ENCODE measurements at regions not wholly inside any gene's neighbourhood (a gene's known extent, or its start where the extent isn't known, plus 50 kb on each side); places are given as distances from the start of the nearest gene placed in this dataset.

- DNase-seq (ENCODE audit: low spot score in 2 of 2) (no peak), ATAC-seq (no peak)
- Mint-ChIP-seq H3K36me3 (no peaks in the 10 kb centered on the region), H3K9me3 (peaks cover 4 to 14% of the 10 kb centered on the region in 2 donors), H3K27ac (no peak overlapping the region)
Observed at GRCh38 chr2:22560021-22560420, 825.0 kb upstream of the KLHL29 start.

GRCh38 chr2:22579341-22579740 is 805.6 kb upstream of the KLHL29 start:
- Mint-ChIP-seq H3K9me3 (peaks cover 26 to 27% of the 10 kb centered on the region in 2 donors), H3K27ac (no peak overlapping the region), H3K36me3 (peaks cover 9 to 14% of the 10 kb centered on the region in 2 donors)
- no peak for ATAC-seq
- DNase-seq (ENCODE audit: low spot score in 2 of 2): no peak

- H3K27ac Mint-ChIP-seq: no peak overlapping the region
- no peak for DNase-seq (ENCODE audit: low spot score in 2 of 2)
- no peak for ATAC-seq
- peaks cover 25 to 27% of the 10 kb centered on the region in 2 donors for H3K9me3 Mint-ChIP-seq
- H3K36me3 Mint-ChIP-seq: peaks cover 9 to 14% of the 10 kb centered on the region in 2 donors
Observed at GRCh38 chr2:22582107-22582506, 802.9 kb upstream of the KLHL29 start.

GRCh38 chr2:22596306-22596705 is 788.7 kb upstream of the KLHL29 start:
- no peak for DNase-seq (ENCODE audit: low spot score in 2 of 2)
- Mint-ChIP-seq H3K27ac (no peak overlapping the region), H3K36me3 (peaks cover 0 to 7% of the 10 kb centered on the region in 2 donors), H3K9me3 (peaks cover 8 to 19% of the 10 kb centered on the region in 2 donors)
- ATAC-seq: no peak

- no peak for ATAC-seq
- no peak for DNase-seq (ENCODE audit: low spot score in 2 of 2)
- Mint-ChIP-seq H3K27ac (no peak overlapping the region), H3K9me3 (peaks cover 0 to 5% of the 10 kb centered on the region in 2 donors), H3K36me3 (no peaks in the 10 kb centered on the region)
Observed at GRCh38 chr2:22600156-22600555, 784.8 kb upstream of the KLHL29 start.

- ATAC-seq (no peak), DNase-seq (ENCODE audit: low spot score in 2 of 2) (no peak)
- H3K36me3 Mint-ChIP-seq: no peaks in the 10 kb centered on the region
- no peak overlapping the region for H3K27ac Mint-ChIP-seq
- H3K9me3 Mint-ChIP-seq: peaks cover 0 to 5% of the 10 kb centered on the region in 2 donors
Observed at GRCh38 chr2:22600999-22601398, 784.0 kb upstream of the KLHL29 start.

- Mint-ChIP-seq H3K9me3 (peaks cover 0 to under 1% of the 10 kb centered on the region in 2 donors), H3K36me3 (no peaks in the 10 kb centered on the region), H3K27ac (no peak overlapping the region)
- ATAC-seq (no peak), DNase-seq (ENCODE audit: low spot score in 2 of 2) (no peak)
Observed at GRCh38 chr2:22604136-22604535, 780.8 kb upstream of the KLHL29 start.

- H3K9me3 Mint-ChIP-seq: peaks cover 13 to 19% of the 10 kb centered on the region in 2 donors
- H3K27ac Mint-ChIP-seq: no peak overlapping the region
- no peak for ATAC-seq
- DNase-seq (ENCODE audit: low spot score in 2 of 2): no peak
- H3K36me3 Mint-ChIP-seq: no peaks in the 10 kb centered on the region
Observed at GRCh38 chr2:22616031-22616430, 768.9 kb upstream of the KLHL29 start.

GRCh38 chr2:22623620-22624019 is 761.4 kb upstream of the KLHL29 start:
- ATAC-seq: no peak
- Mint-ChIP-seq H3K27ac (no peak overlapping the region), H3K9me3 (peaks cover 10 to 11% of the 10 kb centered on the region in 2 donors), H3K36me3 (no peaks in the 10 kb centered on the region)
- no peak for DNase-seq (ENCODE audit: low spot score in 2 of 2)

GRCh38 chr2:22626621-22627020 is 758.4 kb upstream of the KLHL29 start:
- ATAC-seq: no peak
- H3K27ac Mint-ChIP-seq: no peak overlapping the region
- no peaks in the 10 kb centered on the region for H3K36me3 Mint-ChIP-seq
- DNase-seq (ENCODE audit: low spot score in 2 of 2): no peak
- H3K9me3 Mint-ChIP-seq: peaks cover 15 to 16% of the 10 kb centered on the region in 2 donors

- H3K9me3 Mint-ChIP-seq: peaks cover 16% of the 10 kb centered on the region in 2 donors
- H3K27ac Mint-ChIP-seq: no peak overlapping the region
- ATAC-seq: no peak
- no peak for DNase-seq (ENCODE audit: low spot score in 2 of 2)
- no peaks in the 10 kb centered on the region for H3K36me3 Mint-ChIP-seq
Observed at GRCh38 chr2:22628221-22628620, 756.8 kb upstream of the KLHL29 start.

GRCh38 chr2:22628906-22629305 is 756.1 kb upstream of the KLHL29 start:
- Mint-ChIP-seq H3K36me3 (no peaks in the 10 kb centered on the region), H3K27ac (no peak overlapping the region), H3K9me3 (peaks cover 16% of the 10 kb centered on the region in 2 donors)
- ATAC-seq (no peak), DNase-seq (ENCODE audit: low spot score in 2 of 2) (no peak)

GRCh38 chr2:22634167-22634566 is 750.8 kb upstream of the KLHL29 start:
- no peaks in the 10 kb centered on the region for H3K36me3 Mint-ChIP-seq
- H3K9me3 Mint-ChIP-seq: peaks cover 6 to 14% of the 10 kb centered on the region in 2 donors
- no peak overlapping the region for H3K27ac Mint-ChIP-seq
- DNase-seq (ENCODE audit: low spot score in 2 of 2): no peak
- ATAC-seq: no peak

GRCh38 chr2:22656426-22656825 is 728.6 kb upstream of the KLHL29 start:
- no peaks in the 10 kb centered on the region for H3K36me3 Mint-ChIP-seq
- DNase-seq (ENCODE audit: low spot score in 2 of 2) (no peak), ATAC-seq (no peak)
- H3K27ac Mint-ChIP-seq: no peak overlapping the region
- peaks cover 9 to 11% of the 10 kb centered on the region in 2 donors for H3K9me3 Mint-ChIP-seq

- ATAC-seq (no peak), DNase-seq (ENCODE audit: low spot score in 2 of 2) (no peak)
- Mint-ChIP-seq H3K9me3 (no peaks in the 10 kb centered on the region), H3K36me3 (no peaks in the 10 kb centered on the region), H3K27ac (no peak overlapping the region)
Observed at GRCh38 chr2:22673529-22673928, 711.5 kb upstream of the KLHL29 start.

- peaks cover 0 to 5% of the 10 kb centered on the region in 2 donors for H3K36me3 Mint-ChIP-seq
- H3K9me3 Mint-ChIP-seq: peaks cover 7 to 8% of the 10 kb centered on the region in 2 donors
- DNase-seq (ENCODE audit: low spot score in 2 of 2): no peak
- ATAC-seq: no peak
- no peak overlapping the region for H3K27ac Mint-ChIP-seq
Observed at GRCh38 chr2:22683914-22684313, 701.1 kb upstream of the KLHL29 start.

- H3K27ac Mint-ChIP-seq: no peak overlapping the region
- ATAC-seq: no peak
- no peak for DNase-seq (ENCODE audit: low spot score in 2 of 2)
- H3K36me3 Mint-ChIP-seq: peaks cover 0 to 5% of the 10 kb centered on the region in 2 donors
- peaks cover 13 to 18% of the 10 kb centered on the region in 2 donors for H3K9me3 Mint-ChIP-seq
Observed at GRCh38 chr2:22690096-22690495, 694.9 kb upstream of the KLHL29 start.

GRCh38 chr2:22691666-22692065 is 693.3 kb upstream of the KLHL29 start:
- H3K9me3 Mint-ChIP-seq: peaks cover 13 to 14% of the 10 kb centered on the region in 2 donors
- H3K36me3 Mint-ChIP-seq: peaks cover 0 to 5% of the 10 kb centered on the region in 2 donors
- DNase-seq (ENCODE audit: low spot score in 2 of 2) (no peak), ATAC-seq (no peak)
- H3K27ac Mint-ChIP-seq: no peak overlapping the region

- no peak for ATAC-seq
- no peak for DNase-seq (ENCODE audit: low spot score in 2 of 2)
- Mint-ChIP-seq H3K27ac (no peak overlapping the region), H3K36me3 (no peaks in the 10 kb centered on the region), H3K9me3 (peaks cover 10 to 11% of the 10 kb centered on the region in 2 donors)
Observed at GRCh38 chr2:22692746-22693145, 692.2 kb upstream of the KLHL29 start.

Data from activated naive CD4-positive, alpha-beta T cell treated with anti-CD3 and anti-CD28 coated beads, Interleukin-2, amount 50 U/mL, for 72 hours (primary cell).